ENCODE measurements at regions not wholly inside any gene's neighbourhood (a gene's known extent, or its start where the extent isn't known, plus 50 kb on each side); places are given as distances from the start of the nearest gene placed in this dataset.

DNA sequence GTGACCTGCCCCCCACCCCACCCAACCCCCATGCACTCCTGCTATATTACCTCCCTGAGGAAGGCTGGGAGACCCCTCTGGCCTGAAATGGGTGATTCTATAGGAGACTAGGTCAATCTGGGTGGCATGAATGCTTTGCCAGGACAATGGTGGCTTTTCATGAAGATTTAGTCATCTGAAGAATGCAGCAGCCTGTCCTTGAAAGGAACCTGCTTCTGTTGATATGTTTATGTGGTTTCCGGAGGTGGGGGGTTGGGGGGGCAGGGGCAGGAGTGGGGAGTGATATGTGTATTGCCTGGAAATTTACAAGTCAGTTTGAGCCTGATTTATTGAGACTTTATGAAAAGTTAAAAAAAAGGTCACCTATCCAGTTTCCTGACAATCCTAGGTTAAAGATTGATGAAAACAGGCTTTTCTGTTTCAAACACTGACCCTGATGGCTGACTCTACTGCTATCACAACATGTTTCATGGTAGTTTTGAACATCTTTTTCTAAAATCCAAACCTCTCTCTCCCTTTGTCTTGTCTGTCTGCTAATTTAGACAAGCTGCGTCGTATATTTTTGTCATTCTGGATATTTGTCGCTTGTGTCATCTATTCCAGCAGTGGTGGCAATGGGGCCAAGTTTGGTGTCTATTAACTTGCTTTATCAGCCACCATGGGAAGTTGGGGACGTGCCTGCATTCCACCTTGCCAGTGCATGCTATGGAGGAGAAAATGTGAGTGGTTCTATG lies 153.7 kb upstream of the EGFLAM start:
- H3K36me3 ChIP-seq (replicated peaks in 1 of 2), result no peaks in the 10 kb centered on the region
- peak in 2 of 7 donors; percentile 20 to 22 for DNase-seq
- 48 to 64% (median 60%) methylated on average over 5 of the region's 5 CpGs for WGBS, 4 donors

DNA sequence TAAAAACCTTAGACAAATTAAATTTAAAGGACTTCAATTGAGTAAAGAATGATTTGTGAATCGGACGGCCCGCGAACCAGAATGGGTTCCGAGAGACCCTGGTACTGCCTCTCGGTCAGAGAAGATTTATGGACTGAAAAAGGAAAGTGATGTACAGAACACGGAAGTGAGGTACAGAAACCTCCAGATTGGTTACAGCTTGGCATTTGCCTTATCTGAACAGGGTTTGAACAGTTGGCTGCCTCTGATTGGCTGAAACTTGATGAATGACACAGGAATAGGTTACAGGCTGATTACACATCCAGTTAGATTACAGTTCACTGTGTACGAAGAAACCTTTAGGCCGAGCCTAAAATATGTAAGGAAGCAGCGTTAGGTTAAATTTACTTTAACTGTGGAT lies 156.5 kb upstream of the EGFLAM start:
- TF ChIP-seq, protein P1, sequence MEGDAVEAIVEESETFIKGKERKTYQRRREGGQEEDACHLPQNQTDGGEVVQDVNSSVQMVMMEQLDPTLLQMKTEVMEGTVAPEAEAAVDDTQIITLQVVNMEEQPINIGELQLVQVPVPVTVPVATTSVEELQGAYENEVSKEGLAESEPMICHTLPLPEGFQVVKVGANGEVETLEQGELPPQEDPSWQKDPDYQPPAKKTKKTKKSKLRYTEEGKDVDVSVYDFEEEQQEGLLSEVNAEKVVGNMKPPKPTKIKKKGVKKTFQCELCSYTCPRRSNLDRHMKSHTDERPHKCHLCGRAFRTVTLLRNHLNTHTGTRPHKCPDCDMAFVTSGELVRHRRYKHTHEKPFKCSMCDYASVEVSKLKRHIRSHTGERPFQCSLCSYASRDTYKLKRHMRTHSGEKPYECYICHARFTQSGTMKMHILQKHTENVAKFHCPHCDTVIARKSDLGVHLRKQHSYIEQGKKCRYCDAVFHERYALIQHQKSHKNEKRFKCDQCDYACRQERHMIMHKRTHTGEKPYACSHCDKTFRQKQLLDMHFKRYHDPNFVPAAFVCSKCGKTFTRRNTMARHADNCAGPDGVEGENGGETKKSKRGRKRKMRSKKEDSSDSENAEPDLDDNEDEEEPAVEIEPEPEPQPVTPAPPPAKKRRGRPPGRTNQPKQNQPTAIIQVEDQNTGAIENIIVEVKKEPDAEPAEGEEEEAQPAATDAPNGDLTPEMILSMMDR (IDR thresholded peaks at IDR 0.05), result no peak
- TF ChIP-seq POLR2A (IDR thresholded peaks at IDR 0.05), result no peak
- 94 to 96% (median 95%) methylated on average over 10 of the region's 10 CpGs for WGBS, 4 donors
- intact Hi-C loops (cut with DNase I), result no loop called here
- Histone ChIP-seq H3K4me1 (replicated peaks in 1 of 2) (no peaks in the 10 kb centered on the region), H3K4me3 (no peak overlapping the region), H3K27me3 (no peaks in the 10 kb centered on the region), H3K9me3 (replicated peaks in 1 of 3) (no peaks in the 10 kb centered on the region), H3K27ac (no peak overlapping the region), H3K36me3 (replicated peaks in 1 of 2) (no peaks in the 10 kb centered on the region)
- no peak for DNase-seq

More for the DNA sequence above, 153.7 kb upstream of the EGFLAM start:
- Histone ChIP-seq H3K27ac (peak overlapping the region in 1 of 5 donors; percentile 28), H3K9me3 (replicated peaks in 1 of 3) (no peaks in the 10 kb centered on the region), H3K4me3 (peak overlapping the region in 1 of 4 donors; percentile 24), H3K27me3 (no peaks in the 10 kb centered on the region), H3K4me1 (replicated peaks in 1 of 2) (no peaks in the 10 kb centered on the region)
- intact Hi-C loops (cut with DNase I), result no loop called here
- TF ChIP-seq, protein P1 (IDR thresholded peaks at IDR 0.05), result no peak
- TF ChIP-seq POLR2A (IDR thresholded peaks at IDR 0.05), result no peak

DNA sequence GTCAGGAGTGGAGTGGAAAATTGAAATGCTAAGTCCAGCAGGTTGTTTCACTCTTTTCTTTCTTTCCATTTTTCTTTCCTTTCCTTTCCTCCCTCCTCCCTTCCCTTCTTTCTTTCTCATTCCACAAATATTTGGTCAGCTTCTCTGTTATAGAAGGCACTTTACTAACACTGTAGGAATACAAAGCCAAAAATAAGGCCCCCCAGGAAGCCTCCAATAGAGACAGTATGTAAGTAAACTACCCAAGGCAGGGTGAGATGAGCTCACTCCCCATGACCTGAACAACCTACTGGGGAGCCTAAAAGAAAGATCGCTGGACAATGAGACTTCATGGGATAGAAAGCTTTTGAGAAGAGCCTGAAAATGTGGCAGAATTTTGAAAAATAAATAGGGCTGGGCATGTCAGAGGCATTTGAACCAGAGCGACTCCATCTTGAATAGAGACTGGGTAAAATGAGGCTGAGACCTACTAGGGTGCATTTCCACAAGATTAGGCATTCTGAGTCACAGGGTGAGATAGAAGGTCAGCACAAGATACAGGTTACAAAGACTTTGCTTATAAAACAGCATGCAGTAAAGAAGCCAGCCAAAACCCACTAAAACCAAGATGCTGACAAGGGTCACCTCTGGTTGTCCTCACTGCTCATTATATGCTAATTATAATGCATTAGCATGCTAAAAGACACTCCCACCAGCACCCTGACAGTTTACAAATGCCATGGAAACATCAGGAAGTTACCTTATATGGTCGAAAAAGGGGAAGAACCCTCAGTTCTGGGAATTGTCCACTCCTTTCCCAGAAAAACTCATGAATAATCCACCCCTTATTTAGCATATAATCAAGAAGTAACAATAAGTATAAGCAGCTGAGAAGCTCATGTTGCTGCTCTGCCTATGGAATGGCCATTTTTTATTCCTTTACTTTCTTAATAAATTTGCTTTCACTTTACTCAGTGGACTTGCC lies 158.9 kb upstream of the EGFLAM start:
- H3K27me3 ChIP-seq, result no peaks in the 10 kb centered on the region
- no peaks in the 10 kb centered on the region for H3K4me1 ChIP-seq (replicated peaks in 1 of 2)
- intact Hi-C loops (cut with DNase I), result no loop called here
- no peak overlapping the region for H3K4me3 ChIP-seq
- no peaks in the 10 kb centered on the region for H3K9me3 ChIP-seq (replicated peaks in 1 of 3)
- no peak for TF ChIP-seq POLR2A (IDR thresholded peaks at IDR 0.05)
- TF ChIP-seq, protein P1 (IDR thresholded peaks at IDR 0.05), result no peak
- H3K27ac ChIP-seq, result no peak overlapping the region
- no peaks in the 10 kb centered on the region for H3K36me3 ChIP-seq (replicated peaks in 1 of 2)
- no peak for DNase-seq
- 89 to 96% (median 92%) methylated on average over 3 of the region's 3 CpGs for WGBS, 4 donors

DNA sequence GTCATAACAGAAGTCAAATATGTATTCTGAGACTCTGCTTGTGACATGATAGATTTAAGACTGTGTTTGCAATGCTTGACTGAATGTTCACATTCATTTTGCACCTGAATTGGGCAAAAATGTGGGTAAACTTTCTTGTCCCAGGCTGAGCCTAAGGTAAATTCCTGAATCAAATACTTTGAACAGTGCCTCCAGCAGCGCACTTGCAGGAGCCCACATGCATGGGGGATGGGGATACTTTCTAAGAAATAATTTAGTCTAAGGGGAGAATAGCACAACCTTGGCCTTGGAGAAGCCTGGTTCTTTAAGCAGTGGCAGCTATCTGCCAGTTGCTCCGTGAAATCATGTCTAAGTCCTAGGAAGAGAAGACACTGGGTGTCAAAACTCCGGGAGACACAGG lies 163.5 kb upstream of the EGFLAM start:
- whole genome bisulfite sequencing, 4 donors, result 58 to 78% (median 70%) methylated on average over 3 of the region's 3 CpGs
- TF ChIP-seq, protein P1 (IDR thresholded peaks at IDR 0.05), result no peak
- no peak for TF ChIP-seq POLR2A (IDR thresholded peaks at IDR 0.05)
- DNase-seq, result no peak
- H3K27me3 ChIP-seq, result no peaks in the 10 kb centered on the region
- no peak overlapping the region for H3K27ac ChIP-seq
- H3K4me1 ChIP-seq (replicated peaks in 1 of 2), result no peaks in the 10 kb centered on the region
- intact Hi-C loops (cut with DNase I), result no loop called here
- H3K36me3 ChIP-seq (replicated peaks in 1 of 2), result no peaks in the 10 kb centered on the region
- H3K9me3 ChIP-seq (replicated peaks in 1 of 3), result no peaks in the 10 kb centered on the region
- no peak overlapping the region for H3K4me3 ChIP-seq

Data from adrenal gland (tissue), 9 donors.